Kasumi-1 (cell line): ENCODE measurements at regions not wholly inside any gene's neighbourhood (a gene's known extent, or its start where the extent isn't known, plus 50 kb on each side); places are given as distances from the start of the nearest gene placed in this dataset.
"Not testable (repeated sequence)": the region's sequence is repeated elsewhere in the genome, so short reads cannot be mapped to it uniquely, and the experiment has no call there.

Experiments
- DNase-seq, 2 experiments: peaks; one replicate each; lab custom pipeline; 2025; lab: John Stamatoyannopoulos, UW

DNA sequence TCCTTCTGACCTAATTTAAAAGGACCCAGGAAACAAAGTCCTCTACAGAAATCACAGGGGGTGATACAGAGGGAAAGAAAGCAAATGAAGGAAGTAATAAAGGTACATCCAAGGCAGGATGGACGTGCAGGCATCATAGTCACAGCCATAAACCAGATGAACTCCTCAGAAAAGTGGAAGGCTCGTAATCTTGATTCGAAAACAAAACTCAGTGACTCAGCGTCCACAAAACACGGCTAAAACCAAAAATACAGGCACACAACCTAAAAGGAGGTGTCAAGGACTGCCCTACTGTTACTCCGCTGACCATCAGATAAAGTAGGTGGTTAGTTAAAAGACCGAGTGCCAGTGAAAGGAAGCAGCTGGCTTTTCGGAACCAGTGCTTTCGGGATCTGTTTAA lies 81.5 kb downstream of the TRIM69 start:
- not testable (repeated sequence) for DNase-seq

- not testable (repeated sequence) for DNase-seq
Measured at GRCh38 chr15:44819331-44819987, 83.1 kb downstream of the TRIM69 start.

GRCh38 chr15:44820535-44820934 lies 84.2 kb downstream of the TRIM69 start:
- DNase-seq = not testable (repeated sequence)

DNA sequence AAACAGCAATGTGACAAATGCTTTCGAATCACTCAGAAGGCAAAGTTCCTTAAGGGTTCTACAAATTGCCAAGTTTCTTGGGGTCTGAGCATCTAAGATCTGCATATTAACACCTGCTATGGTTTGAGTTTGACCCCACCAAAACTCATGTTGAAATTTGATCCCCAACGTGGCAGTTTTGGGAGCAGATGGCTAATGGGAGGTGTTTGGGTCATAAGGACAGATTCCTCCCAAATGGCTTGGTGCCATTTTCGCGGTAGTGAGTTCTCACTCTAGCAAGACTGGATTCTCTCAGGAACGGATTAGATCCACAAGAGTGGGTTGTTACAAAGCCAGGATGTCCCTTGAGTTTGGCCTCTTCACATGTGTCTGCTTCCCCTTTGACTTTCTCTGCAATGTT lies 84.6 kb downstream of the TRIM69 start:
- DNase-seq = not testable (repeated sequence)

- DNase-seq = not testable (repeated sequence)
Measured at GRCh38 chr15:44824277-44825145, 88.2 kb downstream of the TRIM69 start.

- DNase-seq = not testable (repeated sequence)
Measured at GRCh38 chr15:44826583-44826982, 90.3 kb downstream of the TRIM69 start.

- not testable (repeated sequence) for DNase-seq
Measured at GRCh38 chr15:44828229-44828914, 92.0 kb downstream of the TRIM69 start.

GRCh38 chr15:44829150-44829549 lies 92.8 kb downstream of the TRIM69 start:
- DNase-seq = not testable (repeated sequence)

DNA sequence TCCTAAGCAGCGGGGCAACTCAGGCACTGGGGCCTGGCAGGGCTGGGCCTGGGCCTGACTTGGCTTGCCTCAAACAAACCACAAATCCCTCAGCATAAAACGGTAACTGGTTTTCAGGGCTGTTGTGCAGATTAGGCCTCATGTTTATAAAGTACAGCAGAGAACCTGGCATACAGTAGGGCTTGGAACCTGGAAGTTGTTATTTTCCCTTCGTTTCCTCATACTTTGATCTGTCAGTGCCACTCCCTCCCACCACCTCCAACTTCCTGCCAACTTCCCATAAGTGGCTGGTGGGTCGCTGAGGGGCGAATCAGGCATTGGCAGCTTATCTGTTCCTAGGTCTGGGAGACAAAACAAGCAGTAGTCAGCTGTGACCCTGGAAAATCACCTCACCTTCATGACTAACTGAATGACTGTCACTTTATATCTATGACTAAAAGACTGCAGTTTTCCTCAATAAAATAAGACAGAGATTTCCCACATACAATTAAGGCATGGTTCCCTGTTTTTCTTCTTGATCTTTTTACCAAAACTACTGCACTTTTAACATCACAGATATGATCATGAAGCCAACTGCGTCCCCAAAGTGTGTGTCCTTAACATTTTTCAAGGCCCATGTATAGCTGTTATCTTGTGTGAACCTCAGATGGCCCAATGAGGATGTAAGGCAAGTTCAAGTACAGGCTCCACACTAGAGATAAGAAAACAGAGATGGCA lies 94.5 kb downstream of the TRIM69 start:
- DNase-seq = not testable (repeated sequence)

GRCh38 chr15:44831409-44831741 lies 95.0 kb downstream of the TRIM69 start:
- DNase-seq = not testable (repeated sequence)

DNA sequence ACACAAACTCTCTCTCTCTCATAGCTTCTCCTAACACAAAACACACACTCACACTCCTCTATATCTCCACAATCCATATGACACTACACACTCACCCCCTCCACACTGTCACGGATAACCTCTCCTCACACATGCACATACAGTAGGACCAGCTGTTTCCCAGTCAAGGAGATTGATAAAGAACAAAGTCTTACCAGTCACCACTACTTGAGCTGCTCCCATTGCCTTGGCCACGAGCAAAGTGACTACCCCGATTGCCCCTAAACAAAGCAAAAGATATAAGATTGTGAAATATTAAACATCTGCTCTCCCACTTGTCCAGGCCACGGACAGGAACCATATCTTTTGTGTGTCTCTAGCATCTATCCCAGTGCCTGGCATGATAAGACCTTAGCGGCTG lies 95.8 kb downstream of the TRIM69 start:
- DNase-seq = not testable (repeated sequence)

- not testable (repeated sequence) for DNase-seq
Measured at GRCh38 chr15:44833081-44833480, 96.8 kb downstream of the TRIM69 start.

- not testable (repeated sequence) for DNase-seq
Measured at GRCh38 chr15:44833761-44834160, 97.4 kb downstream of the TRIM69 start.

GRCh38 chr15:44835082-44835481 lies 98.8 kb downstream of the TRIM69 start:
- not testable (repeated sequence) for DNase-seq

GRCh38 chr15:44836094-44836493 lies 99.8 kb downstream of the TRIM69 start:
- no peak for DNase-seq

GRCh38 chr15:44838929-44839328 lies 102.6 kb downstream of the TRIM69 start:
- DNase-seq = not testable (repeated sequence)

DNA sequence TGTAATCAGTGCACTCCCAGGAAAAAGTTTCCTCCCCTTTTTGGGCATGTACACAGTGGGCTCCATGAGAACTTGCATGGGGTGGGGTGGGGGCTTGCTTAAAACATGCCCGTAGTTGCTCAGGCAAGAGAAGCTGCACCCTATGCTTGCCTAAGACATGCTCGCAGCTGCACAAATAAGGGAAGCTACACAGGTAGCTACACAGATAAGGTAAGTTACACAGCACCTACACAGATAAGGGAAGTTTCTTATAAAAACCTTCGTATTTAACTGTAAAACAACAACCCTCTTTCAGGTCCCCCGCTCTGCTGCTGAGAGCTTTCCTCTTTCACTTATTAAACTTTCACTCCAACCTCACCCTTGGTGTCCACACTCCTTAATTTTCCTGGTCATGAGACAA lies 105.4 kb downstream of the TRIM69 start:
- DNase-seq = not testable (repeated sequence)

- not testable (repeated sequence) for DNase-seq
Measured at GRCh38 chr15:44842883-44843282, 106.6 kb downstream of the TRIM69 start.

DNA sequence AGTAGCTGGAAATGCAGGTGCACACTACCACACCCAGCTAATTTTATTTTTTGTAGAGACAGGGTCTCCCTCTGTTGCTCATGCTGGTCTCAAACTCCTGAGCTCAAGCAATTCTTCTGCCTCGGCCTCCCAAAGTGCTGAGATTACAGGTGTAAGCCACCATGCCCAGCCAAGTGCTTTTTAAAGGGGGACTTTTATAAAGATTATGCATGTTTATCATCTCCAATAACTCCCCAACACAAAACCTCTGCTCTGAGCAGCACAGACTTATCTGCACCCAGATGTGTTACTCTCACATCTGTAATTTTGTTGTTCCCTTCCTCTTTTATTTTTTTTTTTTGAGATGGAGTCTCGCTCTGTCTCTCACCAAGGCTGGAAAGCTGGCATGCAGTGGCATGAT lies 108.6 kb downstream of the TRIM69 start:
- not testable (repeated sequence) for DNase-seq

- DNase-seq = not testable (repeated sequence)
Measured at GRCh38 chr15:44846156-44846555, 109.8 kb downstream of the TRIM69 start.

DNA sequence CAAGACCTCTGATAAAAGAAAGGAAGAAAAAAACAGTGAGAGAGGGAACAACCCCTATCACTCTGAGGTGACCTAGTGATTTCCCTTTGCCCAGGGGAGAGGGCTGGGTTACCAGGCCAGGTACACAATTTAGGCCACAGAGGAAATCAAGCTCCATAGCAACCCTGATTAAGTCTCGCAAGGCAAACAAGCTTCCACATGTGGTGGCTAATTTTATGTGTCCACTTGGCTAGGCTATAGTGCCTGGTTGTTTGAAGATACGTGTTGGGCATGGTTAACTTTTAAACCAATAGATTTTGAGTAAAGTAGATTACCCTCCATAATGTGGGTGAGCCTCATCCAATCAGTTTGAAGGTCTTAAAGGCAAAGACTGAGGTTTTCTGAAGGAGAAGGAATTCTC lies 108.9 kb upstream of the TERB2 start:
- not testable (repeated sequence) for DNase-seq

DNA sequence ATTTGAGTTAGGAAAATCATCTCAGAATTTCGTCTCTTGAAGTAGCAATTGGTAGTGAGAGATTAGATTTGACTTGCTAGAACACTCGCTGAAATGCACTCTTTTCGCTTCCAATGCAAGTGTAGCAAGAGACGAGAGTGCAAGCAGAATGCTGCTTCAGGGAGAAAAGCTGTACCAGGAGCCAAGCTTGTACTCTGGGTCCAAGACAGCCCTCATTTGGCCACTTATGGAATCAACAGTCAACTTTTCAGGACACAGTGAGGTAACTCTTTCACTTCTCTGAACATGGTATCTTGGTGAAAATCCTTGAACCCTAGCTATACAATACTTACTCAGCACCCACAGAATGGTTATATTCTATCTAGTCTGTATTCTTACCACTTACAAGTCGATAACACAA lies 107.6 kb upstream of the TERB2 start:
- not testable (repeated sequence) for DNase-seq
